D721Med (cell line): ENCODE measurements at regions not wholly inside any gene's neighbourhood (a gene's known extent, or its start where the extent isn't known, plus 50 kb on each side); places are given as distances from the start of the nearest gene placed in this dataset.

Source experiments
- DNase-seq: peaks from one replicate; pipeline ENCODE4 v3.0.0; 2011; ENCODE audit warnings: low spot score; ENCODE audit not compliant: insufficient read length
- FAIRE-seq: peaks from 2 replicates; lab custom pipeline; 2011; peaks lifted over from hg19 to GRCh38; lab: Jason Lieb, UNC
- CTCF ChIP-seq: IDR thresholded peaks from 2 replicates; pipeline ENCODE4 v1.5.1; 2012; ENCODE audit warnings: mild to moderate bottlenecking, control low read depth; ENCODE audit not compliant: insufficient read depth; ENCODE audit errors: missing control alignments

- FAIRE-seq (no peak), DNase-seq (no peak)
- no peak for TF ChIP-seq CTCF
Observed at GRCh38 chr10:118457824-118458428, 115.8 kb upstream of the FAM204A start.

GRCh38 chr10:118455181-118455695, 113.1 kb upstream of the FAM204A start:
- FAIRE-seq (no peak), DNase-seq (no peak)
- TF ChIP-seq CTCF, result no peak

- DNase-seq (no peak), FAIRE-seq (no peak)
- TF ChIP-seq CTCF, result no peak
Observed at GRCh38 chr10:118454211-118454610, 112.1 kb upstream of the FAM204A start.

DNA sequence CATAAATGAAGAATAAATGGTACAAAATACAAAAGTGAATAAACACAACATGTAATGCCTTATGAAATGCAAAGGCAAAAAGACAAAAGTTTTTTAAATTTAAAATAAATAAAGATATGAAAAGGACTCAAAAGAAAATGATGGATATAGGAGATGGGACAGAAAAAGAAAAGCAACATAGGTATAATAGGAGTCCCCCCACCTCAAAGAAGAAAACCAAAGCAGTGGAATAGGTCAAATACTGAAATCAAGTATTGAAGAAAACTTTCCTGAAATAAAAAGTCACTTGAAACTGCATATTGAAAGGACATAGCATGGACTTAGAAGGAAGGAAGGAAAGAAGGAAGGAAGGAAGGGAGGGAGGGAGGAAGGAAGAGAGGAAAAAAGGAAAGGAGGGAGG, 110.0 kb upstream of the FAM204A start:
- FAIRE-seq (no peak), DNase-seq (no peak)
- no peak for TF ChIP-seq CTCF

- TF ChIP-seq CTCF, result no peak
- no peak for FAIRE-seq
Observed at GRCh38 chr10:118449521-118449920, 107.4 kb upstream of the FAM204A start.

DNA sequence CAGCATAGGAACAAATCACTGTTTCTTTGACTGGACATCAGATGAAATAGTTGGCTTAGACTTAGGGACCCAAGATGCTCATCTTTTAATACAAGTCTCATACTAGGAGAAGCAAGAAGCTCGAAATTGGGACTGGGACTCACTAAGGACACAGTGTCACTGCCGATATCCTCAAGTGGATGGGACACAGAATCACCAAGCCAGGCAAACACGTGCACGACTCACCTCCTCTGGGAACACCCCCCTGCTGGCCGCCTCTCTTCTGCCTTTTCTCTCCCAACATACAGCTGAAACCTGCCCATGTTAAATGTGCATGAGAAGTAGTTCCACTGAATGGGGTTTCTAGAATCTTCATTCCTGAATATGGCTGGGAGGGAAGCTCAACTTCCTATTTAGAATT, 106.6 kb upstream of the FAM204A start:
- TF ChIP-seq CTCF, result no peak
- no peak for FAIRE-seq

More at GRCh38 chr10:118449521-118449920, 107.4 kb upstream of the FAM204A start:
- DNase-seq, result no peak

GRCh38 chr10:118447478-118448270, 105.5 kb upstream of the FAM204A start:
- DNase-seq, result no peak
- no peak for TF ChIP-seq CTCF
- FAIRE-seq, result no peak

More for the DNA sequence above, 106.6 kb upstream of the FAM204A start:
- no peak for DNase-seq
